GM13977 (cell line): ENCODE measurements at regions not wholly inside any gene's neighbourhood (a gene's known extent, or its start where the extent isn't known, plus 50 kb on each side); places are given as distances from the start of the nearest gene placed in this dataset.

Experiments used
- DNase-seq: peaks from one replicate; pipeline ENCODE4 v3.0.0; 2012; ENCODE audit warnings: low spot score
- CTCF ChIP-seq: IDR thresholded peaks from 2 replicates; pipeline ENCODE4 v1.5.1; 2012; ENCODE audit warnings: mild to moderate bottlenecking, control low read depth; ENCODE audit not compliant: insufficient read depth; ENCODE audit errors: extremely low read depth, missing control alignments
- in situ Hi-C: fragments of 300-500 bp; cut with MboI; formaldehyde crosslinking; loops from one replicate; pipeline ENCODE4 v1.12.0; 2022; ENCODE audit warnings: low sequenced_read_pairs, low pct_unique_long_range_greater_than_20kb, mixed read lengths, inconsistent platforms; ENCODE audit not compliant: unreplicated experiment

GRCh38 chr10:14409247-14409646, 78.5 kb upstream of the FRMD4A start:
- DNase-seq, result no peak
- TF ChIP-seq CTCF, result no peak
- in situ Hi-C loops, result no loop called here

GRCh38 chr10:14408139-14408538, 77.4 kb upstream of the FRMD4A start:
- in situ Hi-C loops, result no loop called here
- no peak for DNase-seq
- no peak for TF ChIP-seq CTCF

- no peak for DNase-seq
- in situ Hi-C loops, result no loop called here
- no peak for TF ChIP-seq CTCF
Measured at GRCh38 chr10:14407567-14407966, 76.8 kb upstream of the FRMD4A start.

- TF ChIP-seq CTCF, result no peak
- DNase-seq, result no peak
- in situ Hi-C loops, result no loop called here
Measured at GRCh38 chr10:14405076-14406065, 74.6 kb upstream of the FRMD4A start.

GRCh38 chr10:14403881-14404623, 73.3 kb upstream of the FRMD4A start:
- DNase-seq, result no peak
- no peak for TF ChIP-seq CTCF
- in situ Hi-C loops, result no loop called here

GRCh38 chr10:14403359-14403758, 72.6 kb upstream of the FRMD4A start:
- no peak for DNase-seq
- in situ Hi-C loops, result no loop called here
- no peak for TF ChIP-seq CTCF
